Central memory CD4-positive, alpha-beta T cell (primary cell): ENCODE measurements at regions not wholly inside any gene's neighbourhood (a gene's known extent, or its start where the extent isn't known, plus 50 kb on each side); places are given as distances from the start of the nearest gene placed in this dataset.

Experiments used
- DNase-seq: peaks from one replicate; pipeline ENCODE4 v3.0.0; 2022

DNA sequence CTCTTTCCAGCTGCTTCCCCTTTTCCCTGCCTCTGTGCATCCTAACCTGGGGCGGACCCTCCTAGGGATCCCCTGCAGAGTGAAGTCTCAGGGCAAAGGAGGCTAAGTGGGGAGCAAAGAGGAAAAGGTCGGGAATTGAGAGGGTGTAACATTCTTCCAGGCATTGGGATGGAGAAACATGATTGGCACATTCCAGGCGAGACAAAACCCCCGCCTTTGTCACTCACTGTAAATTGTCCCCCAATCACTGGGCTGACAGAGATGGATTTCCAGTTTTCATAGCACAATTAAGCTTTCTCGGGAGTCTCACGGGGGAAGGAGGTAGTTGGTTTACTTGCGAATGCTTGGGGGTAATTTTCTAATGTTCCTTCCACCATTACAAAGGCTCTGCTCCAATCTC lies 74.9 kb downstream of the MIAT start:
- no peak for DNase-seq

DNA sequence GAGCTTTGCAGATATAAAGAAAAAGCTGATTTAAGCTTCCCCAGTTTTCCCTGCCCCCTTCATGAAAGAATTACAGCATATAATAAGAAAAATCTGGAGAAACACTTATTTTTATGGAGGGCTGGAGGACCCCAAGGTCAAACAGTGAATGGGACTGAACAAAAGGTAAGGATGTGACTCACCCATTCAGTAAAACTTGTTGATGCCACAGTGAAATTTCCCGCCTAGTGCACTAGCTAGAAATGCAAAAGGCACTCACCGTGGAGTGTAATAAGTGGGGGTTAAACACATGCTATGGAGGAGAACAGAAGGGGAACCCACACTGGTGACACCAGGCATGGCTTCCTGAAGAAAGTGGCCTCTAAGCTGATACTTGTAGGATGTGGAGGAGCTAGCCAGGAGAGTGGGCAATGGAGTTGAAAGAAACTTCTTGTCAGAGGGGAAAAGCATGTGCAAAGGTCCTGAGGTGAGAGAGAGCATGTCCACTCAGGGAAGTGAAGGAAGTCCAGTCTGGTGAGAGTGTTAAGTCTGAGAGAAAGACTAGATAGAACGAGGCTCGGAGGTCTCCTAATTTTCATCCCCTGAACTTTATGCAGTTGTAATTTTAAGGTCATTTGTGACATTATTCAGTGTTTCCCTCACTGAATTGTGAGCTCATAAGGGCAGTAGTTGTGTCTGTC lies 77.1 kb downstream of the MIAT start:
- no peak for DNase-seq

DNA sequence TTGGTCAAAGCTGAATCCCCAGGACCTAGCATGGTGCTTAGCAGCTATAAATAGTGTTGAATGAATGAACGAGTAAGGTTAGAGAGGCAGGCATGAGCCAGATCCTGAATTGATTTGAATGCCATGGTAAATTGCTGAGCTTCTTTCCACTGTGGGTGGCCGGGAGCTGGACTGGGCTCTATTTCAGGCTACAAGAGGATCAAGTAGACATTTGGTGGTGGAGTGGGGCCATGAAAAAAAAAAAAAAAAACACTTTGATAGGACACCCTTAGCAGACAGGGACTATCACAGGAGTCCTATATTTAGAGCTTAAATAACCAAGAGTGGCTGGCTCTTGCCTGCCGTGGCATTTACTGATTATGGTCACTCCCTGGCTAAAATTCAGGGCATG lies 77.6 kb downstream of the MIAT start:
- no peak for DNase-seq

DNA sequence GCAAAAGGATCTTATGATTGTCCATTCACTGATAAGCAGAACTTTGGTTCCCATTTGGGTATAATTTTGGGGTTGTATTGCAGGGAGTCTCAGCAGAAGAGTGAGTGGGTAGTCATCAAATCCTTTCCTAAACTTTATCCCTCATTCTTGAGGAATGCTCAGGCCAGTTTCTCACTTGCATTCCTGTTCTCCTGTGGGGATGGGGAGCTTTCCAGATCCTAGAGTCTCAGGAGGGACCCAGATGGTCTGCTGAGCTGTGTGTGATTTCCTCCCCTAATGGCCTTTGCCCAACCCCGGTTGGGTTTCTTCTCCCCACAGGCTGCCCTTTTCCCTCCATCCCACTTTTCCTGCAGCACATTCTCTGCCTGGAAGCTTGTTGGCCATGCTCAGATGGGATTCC lies 79.9 kb downstream of the MIAT start:
- no peak for DNase-seq

DNA sequence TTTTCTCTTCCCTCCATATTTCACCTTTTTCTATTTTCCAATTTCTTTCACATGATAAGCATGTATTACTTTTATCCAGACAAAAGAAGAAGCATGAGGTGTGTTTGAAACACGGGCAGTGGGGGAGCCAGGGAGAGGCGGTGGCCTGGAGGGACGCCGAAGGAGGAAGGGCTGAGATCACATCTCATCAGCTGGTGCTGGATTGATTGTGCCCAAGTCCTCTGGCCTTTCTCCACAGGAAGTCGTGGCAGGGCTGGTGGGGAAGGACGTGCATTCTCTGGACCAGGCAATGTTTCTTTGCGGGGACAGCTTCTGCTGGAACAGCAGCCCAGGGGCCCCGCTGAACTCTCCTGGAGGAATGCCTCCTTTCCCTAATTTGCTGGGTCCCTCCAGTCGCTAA lies 82.9 kb downstream of the MIAT start:
- no peak for DNase-seq

DNA sequence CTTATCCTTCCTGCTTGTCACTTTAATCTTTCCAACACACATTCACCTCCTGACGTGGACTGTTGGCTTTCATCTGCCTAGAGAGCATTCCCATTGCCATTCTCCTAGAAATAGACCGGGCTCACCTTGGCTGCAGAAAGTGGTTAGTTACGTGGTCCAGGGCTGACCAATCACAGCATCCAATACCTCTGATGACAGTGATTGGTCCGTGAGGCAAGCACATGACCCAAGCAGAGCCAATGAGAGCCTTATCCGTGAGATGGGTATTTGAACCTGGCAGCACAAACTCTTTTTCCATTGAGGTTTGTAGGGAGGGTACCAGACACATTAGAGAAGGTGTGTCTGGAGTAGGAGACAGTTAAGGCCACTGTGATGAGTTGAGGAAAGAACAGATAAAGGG lies 85.8 kb downstream of the MIAT start:
- no peak for DNase-seq

DNA sequence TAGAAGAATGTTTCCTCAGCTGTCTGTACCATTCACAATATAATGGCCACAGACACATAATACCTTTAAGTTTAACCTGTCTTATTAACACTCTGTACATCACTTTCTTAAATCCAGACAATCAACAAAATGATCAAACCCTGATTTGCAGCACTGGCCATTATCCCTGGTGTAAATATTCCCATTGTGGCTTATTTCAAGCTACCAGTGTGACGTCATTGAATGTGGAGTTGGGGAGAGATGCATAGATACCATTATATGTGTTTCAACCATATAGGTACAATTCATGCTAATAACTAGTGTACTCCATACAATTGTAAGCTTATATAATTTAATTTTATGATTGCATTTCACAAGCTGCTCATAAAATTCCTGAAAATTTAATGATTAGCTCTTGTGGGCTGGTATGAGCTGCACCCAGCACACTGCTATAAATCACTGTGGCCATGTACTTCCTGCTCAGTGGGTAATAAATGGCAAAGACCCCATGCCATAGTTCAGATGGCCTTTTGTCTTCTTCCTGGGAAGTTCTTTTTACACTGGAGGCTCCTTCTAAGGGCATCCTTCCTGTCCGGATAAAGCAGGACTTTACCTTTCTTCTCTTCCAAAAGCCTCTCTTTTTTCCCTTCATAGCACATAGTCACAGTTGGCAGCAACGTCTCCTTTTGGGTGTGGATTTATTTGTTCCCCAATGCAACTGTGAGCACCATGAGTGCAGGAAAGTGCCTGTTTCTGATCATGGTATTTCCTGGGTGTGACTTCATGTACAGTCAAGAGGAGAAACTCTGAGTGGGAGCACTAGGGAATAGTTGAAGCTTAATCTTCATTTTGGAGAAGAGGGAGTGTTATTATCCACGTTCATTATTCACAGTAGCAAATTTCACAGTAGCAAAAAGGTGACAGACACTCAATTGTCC lies 87.8 kb downstream of the MIAT start:
- no peak for DNase-seq

DNA sequence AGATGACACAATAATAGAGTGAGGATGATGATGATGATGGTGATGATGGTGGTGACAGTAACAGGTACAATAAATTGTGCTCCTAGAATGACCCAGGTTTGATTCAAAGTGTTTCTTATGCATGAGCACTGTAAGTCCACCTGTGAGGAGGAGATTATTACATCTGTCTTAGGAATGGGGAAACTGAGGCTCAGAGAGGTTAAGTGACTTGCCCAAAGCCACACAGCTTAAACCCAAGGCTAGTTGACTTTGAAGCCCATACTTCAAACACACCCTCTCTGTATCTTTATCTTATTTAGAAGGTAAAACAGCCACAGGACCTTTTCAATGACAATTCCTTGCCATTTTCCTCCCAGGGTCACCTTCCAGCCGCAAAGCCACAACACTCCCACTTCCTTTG lies 88.9 kb downstream of the MIAT start:
- no peak for DNase-seq

DNA sequence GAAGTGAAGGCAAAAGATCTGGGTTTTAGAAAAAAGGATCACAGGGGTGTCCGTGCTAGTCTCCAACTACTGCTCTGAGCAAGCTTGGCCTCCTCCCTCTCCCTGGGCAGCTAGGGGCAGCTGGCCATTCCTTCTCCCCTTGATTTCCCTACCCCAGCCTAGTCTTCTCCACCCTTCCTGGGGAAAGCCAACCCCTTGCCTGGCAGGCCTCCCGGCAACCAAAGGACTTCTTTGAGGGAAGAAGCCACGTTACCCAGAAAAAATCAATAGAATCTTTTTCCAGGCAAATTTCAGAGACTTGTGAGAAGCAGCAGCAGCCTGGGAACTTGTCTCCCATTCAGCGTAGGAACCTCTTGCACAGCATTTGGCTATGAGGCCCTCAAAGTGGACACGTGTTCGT lies 91.5 kb downstream of the MIAT start:
- no peak for DNase-seq

DNA sequence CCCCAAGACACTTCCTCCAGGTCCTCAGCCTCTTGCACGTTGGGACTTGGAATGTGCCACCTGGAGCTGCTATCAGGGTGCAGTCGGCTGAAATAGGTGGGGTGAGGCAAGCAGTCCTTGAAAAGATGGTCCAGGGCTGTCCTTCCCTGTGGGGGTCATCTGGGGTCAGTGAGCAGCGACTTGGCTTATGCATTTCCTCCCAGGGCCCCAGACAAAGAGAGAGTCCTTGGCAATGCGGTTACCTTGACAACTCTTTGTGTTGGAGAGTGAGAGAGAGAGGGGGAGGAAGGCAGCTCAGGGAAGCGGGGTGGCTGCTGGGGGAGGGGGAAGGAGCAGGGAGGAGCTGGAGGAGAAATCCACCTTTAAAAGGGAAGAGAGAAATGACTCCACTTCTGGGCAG lies 93.8 kb downstream of the MIAT start:
- DNase-seq: no peak

DNA sequence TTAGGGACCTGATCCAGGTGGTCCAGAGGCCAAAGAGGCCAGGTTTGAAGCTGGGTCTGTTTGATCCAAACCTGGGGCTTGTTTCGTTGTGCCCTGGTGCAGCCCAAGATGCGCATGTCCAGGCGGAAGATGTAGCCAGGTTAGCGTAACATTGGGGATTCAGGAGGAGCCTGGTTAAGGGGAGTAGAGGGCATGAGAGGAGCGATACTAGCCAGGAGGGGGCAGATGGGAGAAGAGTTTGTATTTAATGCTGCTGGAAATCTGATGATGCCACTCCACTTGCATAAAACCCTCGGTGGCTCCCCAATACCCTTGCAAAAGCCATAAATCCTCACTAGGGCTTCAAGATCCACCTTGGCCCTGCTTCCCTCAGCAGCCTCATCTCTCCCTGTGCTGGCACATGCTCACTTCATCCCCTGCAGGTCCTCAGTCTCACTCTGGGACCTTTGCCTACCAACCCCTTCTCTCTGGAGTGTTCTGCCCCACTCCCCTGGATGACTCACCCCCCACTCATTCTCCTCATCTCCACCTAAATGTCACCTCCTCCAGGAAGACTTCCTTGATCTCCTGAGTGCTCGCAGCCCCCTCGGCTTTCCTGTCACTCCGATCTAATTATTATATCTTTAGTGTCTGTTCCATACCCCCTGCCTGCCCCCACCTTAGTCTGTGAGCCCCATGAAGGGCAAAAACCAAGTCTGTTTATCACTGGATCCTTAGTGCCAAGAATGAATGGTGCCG lies 95.9 kb downstream of the MIAT start:
- DNase-seq: no peak

DNA sequence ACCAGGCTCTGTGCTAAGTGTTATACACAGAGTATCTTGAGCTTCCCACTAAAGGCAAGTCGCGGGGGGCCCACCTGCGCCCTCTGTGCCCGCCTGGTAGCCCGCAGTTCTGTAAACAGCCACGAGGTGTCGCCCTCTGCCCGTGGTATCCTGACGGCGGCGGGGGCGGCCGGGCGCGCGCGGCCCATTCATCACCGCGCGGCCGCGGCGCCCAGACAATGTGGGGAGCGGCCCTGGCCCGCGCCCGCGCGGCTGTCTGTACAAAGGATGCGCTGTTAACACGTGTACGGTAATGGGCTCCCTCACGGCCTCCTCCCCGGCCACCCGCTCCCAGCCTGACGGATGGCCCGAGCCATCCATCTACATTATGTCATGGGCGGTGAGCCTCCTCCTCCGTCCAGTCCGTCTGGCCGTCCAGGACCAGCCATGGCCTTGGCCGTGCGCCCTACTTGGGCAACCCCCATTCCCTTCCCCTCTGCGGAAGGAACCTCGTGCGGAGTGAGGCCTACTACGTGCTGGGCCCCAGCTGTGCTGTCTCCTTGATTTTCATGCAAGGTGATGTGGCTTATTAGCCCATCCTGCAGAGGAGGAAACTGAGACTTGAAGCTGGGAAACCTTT lies 99.4 kb downstream of the MIAT start:
- no peak for DNase-seq

DNA sequence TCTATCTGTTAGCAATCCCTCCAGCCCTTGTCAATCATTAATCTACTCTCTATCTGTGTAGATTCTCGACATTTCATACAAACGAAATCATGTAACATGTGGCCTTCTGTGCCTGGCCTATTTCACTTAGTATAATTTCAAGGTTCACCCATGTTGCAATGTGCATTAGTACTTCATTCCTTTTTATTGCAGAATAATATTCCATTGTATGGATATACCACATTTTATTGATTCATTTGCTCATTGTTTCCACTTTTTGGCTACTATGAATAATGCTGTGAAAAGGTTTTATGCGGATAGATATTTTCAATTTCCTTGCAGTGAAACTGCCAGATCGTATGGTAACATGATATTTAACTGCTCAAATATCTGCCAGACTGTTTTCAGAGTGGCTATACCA lies 100.1 kb downstream of the MIAT start:
- DNase-seq: no peak

DNA sequence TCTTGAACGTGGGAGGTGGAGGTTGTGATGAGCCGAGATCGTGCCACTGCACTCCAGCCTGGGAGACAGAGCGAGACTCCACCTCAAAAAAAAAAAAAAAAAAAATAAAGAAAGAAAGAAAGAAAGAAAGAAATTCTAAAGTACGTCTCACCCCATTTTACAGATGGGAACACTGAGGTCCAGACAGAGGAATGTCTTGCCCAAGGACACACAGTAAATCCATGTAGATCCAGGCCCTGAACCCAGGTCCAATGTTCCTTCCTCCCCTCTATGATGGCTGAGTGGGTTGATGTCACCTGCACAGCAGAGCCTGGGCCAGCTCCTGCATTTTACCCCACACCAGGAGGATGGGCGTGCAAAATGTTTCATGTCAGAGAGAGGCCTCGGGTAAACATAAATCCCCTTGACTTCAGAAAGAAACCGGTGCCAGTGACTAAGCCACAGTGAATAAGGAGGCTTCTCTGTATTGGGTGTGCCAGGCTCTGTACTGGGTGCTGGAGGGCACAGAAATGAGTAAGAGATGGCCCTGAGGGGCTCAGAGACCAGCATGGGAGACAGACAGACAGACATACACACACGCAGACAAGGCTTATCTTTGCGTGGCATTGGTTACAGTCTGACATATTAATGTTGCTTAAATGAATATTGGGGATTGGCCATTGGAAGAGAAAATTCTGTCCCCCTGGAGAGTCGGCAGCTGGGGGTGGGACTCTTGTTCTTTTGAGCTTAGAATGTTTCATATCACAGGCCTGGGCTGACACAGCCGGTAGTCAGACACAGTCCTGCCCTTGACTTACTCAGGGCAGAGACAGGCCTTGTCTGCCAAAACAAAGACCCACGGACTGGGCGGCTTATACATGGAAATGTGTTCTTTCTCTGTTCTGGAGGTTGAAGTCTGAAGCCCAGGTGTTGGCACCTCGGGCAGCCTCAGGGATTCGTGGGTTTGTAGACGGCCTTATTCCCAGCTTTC lies 105.4 kb downstream of the MIAT start:
- no peak for DNase-seq

DNA sequence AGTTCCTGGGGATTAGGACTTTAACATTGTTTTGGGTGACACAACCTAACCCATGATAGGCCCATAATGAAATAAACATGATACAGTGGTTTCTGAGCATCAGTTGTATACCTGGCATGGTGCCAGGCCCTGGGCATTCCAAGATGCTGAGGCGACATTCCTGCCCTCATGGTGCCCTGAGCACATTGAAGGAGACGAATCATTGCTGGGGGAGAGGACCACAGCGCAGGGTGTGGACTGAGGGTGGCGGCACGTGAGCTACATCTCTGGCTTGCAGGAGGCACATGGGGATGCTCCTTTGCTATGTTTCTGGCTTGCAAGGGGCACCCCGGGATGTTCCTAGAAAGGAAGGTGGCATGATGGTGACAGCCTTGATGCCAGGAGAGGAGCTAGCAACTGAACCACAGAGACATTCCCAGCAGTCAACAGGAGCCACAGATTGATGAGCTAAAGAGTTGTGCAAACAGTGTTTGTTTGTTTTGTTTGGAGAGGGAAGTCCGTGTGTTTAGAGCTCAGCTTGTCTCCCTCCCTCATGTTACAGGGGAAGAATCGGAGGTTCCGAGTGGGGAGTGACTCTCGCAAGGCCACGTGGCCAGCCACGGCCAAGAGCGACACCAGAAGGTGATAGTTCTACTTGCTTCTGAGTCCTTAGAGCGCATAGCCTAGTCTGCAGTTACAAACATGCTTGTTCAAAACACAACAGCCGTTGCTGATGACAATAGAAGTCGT lies 106.4 kb downstream of the MIAT start:
- DNase-seq: no peak

DNA sequence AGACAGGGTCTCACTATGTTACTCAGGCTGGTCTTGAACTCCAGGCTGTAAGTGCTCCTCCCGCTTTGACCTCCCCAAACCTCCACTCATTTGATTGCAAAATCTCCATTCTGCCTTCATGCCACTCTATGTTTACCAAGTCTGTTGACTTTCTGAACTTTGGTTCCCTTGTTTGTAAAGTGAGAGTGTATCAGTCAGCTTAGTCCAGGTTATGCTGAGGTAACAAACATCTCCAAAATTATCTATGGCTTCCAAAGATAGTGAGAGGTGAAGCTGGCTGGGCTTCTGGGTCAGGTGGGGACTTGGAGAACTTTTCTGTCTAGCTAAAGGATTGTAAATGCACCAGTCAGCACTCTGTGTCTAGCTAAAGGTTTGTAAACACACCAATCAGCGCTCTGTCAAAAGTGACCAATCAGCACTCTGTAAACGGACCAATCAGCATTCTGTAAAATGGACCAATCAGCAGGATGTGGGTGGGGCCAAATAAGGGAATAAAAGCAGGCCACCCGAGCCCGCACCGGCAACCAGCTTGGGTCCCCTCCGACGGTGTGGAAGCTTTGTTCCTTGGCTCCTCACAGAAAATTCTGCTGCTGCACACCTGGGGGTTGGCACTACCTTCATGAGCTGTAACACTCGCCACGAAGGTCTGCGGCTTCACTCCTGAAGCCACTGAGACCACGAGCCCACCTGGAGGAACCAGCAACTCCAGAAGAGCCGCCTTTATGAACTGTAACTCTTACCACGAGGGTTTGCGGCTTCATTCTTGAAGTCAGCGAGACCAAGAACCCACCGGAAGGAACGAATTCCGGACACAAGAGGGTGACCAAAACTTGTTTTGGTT lies 109.3 kb downstream of the MIAT start:
- DNase-seq: no peak

DNA sequence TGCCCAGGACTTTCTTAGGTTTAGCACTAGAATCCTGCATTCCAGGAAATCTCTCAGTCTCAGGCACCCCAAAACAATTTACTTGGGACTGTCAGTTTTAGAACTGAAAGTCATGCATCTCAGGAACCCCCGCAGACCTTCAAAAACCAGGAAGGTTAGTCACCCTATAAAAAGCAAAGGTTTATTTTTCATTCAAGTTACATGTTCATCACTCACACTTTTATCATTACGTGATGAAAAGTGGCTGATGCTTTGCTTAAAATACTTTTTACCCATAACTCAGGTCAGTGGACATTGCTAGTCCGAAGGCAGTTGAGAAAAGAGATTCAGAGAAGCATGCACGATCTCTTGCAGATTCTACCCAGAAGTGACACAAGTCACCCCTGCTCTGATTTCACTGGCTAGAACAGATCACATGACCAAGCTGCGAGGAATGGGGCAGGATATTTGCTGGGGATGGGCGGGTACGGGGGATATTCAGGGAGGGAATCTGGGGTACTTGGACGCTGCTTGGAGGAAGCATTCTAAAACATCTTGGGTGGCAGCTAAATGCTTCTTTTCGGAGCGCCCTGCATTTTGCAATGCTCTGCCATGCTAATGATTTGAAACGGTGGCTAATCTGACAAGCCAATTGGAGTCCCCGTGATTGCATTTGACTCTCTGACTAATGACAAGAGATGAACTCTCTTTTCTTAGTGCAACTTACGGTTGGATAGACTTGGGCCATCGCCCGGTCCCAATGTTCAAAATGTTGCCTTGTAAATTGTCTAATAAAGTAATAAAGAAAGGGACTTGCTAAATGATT lies 110.2 kb downstream of the MIAT start:
- DNase-seq: no peak

DNA sequence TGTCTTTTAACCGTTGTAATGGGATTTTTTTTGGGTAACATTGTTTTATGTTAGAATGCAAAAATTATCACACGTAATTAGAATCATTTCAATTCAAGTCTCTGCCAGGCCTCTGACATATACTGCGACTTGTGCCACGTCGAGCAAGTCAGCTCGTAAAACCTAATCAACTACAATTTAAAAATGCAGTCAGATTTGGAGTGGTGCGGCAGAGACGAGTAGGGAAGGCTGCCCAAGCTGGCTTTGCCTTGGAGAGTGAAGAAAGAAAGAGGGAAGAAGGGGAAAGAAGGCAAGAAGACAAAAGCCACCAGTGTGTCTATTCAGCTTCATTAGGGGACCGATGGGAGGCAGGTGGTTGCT lies 110.7 kb downstream of the MIAT start:
- no peak for DNase-seq

DNA sequence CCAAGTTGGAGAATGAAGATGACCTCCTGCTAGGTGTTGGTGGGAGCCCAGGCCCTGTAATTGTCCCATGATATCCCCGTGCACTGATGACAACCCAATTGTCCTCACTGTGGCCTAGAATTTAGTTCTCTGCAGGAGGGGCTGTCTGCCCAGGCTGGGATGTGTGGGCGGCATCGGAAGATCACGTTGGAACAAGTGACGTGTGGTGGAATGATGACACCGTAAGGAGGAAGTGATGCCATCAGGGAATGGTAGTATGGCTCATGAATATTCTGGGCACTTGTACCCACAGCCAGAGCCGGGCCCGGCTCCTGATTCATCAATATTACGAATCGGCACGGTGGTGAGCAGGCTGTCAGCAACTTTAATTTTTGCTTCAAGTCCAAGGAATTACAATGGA lies 111.6 kb downstream of the MIAT start:
- DNase-seq: no peak

DNA sequence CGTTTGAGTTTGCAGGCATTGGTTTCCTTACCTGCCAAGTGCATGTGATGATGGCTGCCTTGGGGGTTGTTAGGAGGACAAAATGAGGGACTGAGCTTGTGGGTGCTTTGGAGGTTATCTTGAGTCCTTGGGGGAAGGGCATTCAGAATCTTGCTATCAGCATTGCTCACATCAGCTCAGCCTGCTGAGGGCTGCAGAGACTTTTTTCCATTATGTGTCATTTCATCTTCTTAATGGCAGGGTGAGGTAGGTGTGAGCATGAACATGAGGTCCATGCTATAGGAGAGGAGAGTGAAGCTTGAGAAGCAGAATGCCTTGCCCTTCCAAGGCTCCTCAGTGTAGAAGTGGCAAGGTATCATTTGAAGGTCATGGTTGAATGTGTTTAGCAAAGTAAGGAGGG lies 112.3 kb downstream of the MIAT start:
- DNase-seq: no peak
